Glomerular visceral epithelial cell (primary cell): ENCODE measurements at regions not wholly inside any gene's neighbourhood (a gene's known extent, or its start where the extent isn't known, plus 50 kb on each side); places are given as distances from the start of the nearest gene placed in this dataset.

Experiments used
- DNase-seq: peaks from one replicate; pipeline ENCODE4 v3.0.0-alpha.2; 2016; ENCODE audit errors: extremely low spot score

DNA sequence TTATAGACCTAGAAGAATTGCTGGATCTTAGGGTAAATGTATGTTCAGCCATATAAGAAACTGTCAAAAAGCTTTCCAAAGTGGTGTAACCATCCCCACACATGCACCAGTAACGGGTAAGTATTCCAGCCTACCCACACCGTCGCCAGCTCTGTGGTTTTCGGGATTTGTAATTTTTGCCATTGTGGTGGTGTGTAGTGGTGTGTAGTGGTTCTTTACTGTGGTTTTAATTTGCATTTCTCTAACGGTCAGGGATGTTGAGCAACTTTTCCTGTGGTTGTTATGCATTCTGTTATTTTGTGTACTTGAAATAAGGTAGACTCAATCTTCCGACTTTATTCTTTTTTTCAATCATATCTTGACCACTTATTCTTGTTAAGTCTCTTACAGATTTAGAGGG is 342.4 kb upstream of the AJAP1 start:
- no peak for DNase-seq

DNA sequence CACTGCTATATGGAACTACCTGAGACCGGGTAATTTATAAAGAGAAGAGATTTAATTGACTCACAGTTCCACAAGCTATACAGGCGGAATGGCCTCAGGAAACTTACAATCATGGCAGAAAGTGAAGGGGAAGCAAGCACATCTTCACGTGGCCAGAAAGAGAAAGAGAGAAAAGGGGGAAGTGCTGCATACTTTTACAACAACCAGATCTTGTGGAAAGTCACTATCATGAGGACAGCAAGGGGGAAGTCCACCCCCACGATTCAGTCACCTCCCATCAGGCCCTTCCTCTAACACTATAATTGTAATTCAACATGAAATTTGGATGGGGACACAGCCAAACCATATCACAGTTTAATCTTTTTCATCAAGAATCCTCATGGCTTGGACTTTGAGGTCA is 339.2 kb upstream of the AJAP1 start:
- DNase-seq: no peak

DNA sequence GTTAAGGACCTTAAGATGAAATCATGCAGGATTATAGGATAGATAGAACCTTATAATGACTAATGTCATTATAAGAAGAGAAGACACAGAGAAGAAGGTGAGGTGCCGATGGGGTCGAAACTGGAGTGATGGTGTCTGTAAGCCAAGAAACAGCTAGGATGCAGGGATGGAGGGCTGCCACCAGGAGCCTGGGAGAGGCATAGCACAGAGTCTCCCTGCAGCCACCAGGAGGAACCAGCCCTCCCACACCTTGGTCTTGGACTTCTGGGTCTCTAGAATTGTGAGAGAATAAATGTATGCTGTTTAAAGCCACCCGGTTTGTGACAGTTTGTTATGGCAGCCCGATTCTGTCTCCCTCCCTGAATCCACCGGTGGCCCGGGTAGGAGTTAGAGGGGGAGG is 337.2 kb upstream of the AJAP1 start:
- no peak for DNase-seq

DNA sequence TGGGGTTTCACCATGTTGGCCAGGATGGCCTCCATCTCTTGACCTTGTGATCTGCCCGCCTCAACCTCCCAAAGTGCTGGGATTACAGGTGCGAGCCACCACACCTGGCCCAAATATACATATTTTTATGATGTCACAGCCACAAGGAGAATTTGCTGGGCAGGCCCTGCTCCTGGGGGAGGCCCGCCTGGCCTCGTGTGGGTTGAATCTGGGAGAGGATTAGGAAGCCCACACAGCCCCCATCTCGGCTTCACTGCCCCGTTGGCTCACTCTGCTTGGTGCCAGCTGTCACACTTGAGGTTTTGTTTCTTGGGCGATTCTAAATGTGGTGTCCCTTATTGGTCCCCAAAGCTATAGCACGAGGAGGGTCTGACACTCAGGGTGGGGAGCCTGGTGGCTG is 335.7 kb upstream of the AJAP1 start:
- no peak for DNase-seq

DNA sequence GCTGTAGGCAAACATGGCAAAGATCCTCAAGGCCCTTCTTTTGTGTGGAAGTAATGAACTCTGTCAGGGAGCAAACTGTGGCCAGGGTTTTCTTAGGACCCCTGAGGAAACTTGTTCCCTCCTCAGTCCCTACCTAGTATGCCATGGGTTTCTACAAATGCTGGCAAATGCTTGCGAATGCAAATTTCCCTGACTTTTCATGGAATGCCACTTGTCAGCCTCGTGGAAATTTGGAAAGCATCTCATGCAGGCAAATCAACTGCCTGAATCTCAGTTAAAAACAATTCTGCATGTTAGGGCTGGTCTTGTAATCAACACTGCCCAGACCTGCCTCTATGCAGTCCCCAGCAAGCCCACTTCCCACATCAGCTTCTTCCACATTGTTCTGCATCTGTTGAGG is 334.9 kb upstream of the AJAP1 start:
- no peak for DNase-seq

DNA sequence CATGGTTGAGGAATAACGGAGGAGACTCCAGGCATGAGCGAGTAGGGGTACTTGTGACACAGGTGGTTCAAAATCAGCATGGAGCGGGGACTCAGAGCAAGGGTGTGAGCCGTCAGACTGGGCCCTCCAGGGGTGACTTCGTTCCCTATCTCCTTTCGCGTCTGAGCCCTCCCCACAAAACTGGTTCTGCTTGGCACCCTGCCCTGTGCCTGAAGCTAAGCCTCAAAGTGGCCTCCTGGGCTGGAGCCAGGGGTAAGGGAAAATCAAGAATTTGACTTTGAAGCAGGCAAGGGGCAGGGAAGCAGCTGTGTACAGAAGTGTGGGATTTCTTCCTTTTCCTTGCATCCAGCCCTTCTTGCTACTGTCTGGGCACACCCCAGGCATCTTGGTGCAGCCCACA is 331.5 kb upstream of the AJAP1 start:
- DNase-seq: no peak

DNA sequence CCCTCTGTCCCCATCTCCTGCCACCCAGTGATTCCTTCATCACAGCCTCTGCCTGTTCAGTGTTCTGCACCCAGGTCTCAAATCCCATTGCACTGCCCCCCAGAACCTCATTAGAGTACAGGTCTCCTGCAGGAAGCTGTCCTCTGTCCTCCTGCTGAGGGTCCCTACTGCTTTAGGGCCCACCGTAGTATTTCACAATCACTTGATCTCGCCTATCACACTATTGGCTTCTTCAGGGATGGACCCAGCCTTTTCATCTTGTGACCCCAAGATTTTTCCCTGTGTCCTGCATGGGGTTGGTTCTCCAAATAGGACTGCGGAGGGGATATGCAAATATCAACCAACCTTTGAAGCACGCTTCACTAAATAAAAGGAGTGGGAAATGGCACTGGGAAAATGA is 331.1 kb upstream of the AJAP1 start:
- no peak for DNase-seq

DNA sequence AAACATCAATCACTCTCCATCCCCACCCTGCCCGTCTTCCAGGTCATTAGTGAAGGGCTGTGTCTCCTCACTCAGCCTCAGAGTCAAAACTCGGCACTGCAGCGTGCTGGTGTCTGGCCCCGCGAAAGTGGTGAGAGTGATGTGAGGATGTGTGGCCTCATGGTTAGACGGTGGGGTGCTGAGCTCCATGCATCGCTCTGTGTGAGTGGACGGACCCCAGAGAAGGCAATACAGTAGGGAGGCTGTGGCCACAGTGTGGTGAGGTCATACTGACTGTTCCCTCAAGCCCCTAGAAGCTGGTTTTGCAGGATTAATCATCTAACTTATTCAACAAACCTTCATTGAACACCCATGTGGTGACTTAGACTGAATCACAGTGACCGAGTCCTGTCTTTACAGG is 329.9 kb upstream of the AJAP1 start:
- no peak for DNase-seq

DNA sequence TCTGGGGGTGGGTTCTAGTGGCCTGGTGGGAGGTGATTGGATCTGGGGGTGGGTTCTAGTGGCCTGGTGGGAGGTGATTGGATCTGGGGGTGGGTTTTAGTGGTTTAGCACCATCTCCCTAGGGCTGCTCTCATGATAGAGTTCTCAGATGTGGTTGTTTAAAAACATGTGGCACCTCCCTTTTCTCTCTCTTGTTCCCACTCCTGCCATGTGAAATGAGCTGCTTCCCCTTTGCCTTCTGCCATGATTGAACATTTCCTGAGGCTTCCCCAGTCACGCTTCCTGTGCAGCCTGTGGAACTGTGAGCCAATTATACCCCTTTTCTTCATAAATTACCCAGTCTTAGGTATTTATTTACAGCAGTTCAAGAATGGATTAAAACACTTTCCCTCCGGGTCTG is 327.3 kb upstream of the AJAP1 start:
- no peak for DNase-seq

DNA sequence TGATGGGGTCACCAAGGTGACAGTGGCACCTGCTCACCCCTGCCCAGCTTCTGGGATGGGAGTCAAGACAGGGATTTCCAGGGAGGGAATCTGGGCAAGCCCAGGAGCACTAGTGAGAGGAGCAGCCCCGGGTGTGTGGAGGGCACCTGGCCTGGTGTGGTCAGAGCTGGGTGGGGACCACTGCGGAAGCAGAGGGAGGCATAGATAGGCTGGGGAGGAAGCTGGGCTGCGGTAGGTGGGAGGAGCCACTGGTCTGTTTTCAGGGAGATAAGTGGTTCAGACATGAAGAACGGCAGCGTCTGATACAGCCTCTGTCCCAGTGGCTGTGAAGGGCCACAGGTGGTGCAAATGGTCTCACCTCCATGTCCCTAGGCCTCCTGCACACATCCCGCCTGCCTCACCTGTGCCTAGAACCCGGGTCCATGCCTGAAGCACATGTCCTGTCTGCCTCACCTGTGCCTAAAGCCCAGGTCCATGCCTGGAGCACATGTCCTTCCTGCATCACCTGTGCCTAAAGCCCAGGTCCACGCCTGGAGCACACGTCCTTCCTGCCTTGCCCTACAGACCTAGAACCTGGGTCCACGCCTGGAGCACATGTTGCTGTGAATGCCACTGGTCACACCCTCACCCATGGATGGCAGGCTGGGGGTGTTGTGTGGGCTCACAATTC is 325.9 kb upstream of the AJAP1 start:
- no peak for DNase-seq

DNA sequence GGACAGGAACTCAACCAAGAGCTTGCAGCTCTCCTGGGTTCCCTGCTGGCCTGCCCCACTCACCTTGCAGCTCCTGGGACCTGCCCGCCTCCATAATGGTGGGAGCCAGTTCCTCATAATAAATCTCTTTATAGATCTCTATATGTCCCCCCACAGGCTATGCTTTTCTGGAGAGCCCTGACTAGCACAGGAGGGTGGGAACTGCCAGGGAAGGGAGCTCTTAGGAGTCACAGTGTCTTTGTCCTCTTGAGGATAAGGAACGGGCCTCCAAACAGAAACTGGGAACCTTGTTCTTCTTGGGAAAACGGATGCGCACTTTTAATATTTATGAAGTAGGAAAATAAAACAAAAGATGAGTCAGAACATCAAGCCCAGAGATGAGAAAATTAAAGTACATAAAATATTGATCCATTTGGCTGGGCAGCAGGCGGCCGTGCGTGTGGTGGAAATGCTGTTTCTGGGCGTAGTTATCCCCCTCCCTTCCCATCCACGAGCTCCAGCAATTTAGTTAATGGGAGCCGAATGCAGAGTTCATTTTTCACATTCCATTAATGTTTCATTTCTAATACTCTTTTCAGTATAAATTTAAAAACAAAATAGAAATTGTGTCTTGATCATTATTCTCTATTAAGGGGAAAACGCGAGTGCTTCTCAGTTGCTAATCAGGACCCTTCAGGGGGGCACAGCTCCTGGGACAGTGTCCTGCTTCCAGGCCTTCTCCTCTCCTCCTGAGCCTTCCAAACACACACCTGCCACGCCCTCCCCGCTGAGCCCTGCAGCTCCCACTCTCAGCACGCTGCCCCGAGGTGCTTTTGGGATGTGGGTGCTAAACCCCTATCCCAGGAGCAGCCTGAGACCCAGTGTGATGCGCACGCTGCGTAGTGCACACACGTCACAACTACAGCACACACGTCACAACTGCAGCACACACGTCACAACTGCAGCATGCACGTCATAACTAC is 323.3 kb upstream of the AJAP1 start:
- no peak for DNase-seq

DNA sequence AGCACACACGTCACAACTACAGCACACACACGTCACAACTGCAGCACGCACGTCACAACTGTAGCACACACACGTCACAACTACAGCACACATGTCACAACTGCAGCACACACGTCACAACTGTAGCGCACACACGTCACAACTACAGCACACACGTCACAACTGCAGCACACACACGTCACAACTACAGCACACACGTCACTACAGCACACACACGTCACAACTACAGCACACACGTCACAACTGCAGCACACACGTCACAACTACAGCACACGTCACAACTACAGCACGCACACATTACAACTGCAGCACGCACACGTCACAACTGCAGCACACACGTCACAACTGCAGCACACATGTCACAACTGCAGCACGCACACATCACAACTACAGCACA is 322.6 kb upstream of the AJAP1 start:
- no peak for DNase-seq

DNA sequence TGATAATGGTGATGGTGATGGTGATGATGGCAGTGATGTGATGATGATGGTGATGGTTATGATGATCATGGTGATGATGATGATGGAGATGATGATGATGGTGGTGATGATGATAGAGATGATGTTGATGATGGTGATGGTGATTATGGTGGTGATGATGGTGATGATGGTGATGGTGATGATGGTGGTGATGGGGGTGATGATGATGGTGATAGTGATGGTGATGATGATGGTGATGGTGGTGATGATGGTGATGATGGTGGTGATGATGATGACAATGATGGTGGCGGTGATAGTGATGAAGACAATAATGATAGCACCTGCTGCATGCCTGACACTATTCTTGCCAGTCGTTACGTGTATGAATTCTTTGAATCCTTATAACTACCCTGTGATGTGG is 317.9 kb upstream of the AJAP1 start:
- no peak for DNase-seq

DNA sequence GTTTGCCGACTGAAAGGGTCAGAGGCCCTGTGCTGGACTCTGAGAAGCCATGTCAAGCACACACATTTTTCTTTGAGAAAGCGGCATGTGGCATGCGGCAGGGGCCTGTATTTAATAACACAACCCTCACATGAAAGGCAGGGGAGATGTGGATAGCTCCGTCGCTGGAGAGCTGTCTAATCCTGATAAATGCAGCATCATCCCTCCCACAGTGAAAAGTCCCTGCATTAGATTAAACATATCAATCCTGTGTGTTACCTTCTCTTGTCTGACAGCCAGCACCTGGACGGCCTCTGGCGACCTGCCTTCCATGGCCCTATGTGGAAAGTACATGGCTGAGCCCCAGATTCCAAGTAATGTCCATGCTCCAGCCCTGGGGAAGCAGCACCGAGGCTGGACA is 313.0 kb upstream of the AJAP1 start:
- no peak for DNase-seq

DNA sequence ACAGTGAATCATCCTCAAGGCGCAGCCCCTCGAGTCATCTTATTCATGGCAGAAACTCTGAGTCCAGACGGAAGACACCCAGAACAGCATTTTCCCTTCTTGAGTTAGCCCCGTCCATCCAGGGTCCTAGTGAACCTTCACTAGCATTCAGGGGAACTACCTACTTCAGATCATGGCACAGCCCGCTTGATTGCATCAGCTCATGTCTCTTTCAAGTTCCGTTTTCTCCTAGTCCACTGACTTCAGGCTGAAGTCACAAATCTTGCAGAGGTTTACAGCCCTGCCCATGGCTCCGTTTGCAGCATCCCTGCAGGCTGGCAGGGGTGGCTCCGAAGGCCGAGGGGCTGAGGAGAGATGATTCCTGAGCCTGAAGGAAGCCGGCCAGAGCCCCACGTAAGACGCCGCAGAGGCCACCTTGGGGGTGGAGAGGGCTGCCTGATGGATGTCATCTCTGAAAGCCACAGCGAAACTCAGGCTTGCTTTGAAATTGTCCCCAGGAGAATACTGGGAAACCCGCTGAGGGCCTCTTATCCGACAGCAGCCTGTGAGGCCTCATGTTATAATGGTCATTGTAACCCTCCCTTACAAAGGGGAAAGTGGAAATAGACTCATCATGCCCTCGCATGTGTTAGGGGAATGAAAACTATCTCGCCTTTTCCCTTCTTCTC is 310.2 kb upstream of the AJAP1 start:
- DNase-seq: no peak

DNA sequence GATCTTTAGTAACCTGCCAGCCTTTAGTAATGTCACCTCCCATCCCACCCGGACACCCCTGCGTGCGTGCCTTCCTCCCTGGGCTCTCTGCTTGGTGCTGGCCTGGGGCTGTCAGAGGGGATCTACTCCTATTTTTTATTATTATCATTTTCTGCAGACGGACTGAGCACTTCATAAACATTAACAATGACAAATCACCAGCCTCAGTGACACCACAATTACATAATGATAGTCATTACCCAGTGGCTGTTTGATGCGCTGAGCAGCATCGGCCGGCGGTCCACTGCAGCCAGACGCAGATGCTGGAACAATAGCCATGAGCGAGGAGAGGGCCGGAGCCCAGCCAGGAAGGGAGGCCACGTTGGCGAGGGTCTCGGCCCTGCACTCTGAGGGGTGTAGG is 309.3 kb upstream of the AJAP1 start:
- DNase-seq: no peak

DNA sequence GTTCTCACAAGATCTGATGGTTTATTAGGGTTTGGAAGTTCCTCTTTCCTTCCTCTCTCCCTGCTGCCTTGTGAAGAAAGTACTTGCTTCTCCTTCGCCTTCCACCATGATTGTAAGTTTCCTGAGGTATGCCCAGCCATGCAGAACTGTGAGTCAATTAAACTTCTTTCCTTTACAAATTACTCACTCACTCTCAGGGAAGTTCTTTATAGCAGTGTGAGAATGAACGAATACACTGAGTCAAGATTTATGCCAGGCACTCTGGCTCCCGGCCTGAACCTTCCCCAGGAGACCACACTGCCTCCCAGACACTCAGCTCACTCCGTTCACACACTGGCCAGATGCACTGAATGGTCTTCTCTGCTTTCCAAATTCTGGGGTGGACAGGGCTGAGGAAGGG is 308.3 kb upstream of the AJAP1 start:
- no peak for DNase-seq

DNA sequence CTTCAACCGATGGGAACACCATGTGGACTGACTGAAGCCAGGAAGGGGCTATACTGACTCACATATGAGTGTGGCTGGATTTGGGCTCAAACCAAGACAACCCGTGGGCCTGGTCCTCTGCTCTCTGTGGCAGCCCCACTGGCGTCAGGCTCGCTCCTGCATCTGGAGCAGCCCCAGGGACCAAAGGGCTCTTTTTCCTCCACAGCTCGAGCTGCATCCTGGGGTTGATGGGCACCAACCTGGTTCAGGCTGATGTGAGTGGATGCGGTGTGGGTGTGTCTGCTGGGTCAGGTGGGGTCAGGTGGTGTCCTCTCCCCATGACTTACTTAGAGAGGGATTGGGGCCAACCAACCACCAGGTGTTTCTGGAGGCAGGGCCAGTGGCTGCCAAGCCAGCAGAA is 303.0 kb upstream of the AJAP1 start:
- no peak for DNase-seq

DNA sequence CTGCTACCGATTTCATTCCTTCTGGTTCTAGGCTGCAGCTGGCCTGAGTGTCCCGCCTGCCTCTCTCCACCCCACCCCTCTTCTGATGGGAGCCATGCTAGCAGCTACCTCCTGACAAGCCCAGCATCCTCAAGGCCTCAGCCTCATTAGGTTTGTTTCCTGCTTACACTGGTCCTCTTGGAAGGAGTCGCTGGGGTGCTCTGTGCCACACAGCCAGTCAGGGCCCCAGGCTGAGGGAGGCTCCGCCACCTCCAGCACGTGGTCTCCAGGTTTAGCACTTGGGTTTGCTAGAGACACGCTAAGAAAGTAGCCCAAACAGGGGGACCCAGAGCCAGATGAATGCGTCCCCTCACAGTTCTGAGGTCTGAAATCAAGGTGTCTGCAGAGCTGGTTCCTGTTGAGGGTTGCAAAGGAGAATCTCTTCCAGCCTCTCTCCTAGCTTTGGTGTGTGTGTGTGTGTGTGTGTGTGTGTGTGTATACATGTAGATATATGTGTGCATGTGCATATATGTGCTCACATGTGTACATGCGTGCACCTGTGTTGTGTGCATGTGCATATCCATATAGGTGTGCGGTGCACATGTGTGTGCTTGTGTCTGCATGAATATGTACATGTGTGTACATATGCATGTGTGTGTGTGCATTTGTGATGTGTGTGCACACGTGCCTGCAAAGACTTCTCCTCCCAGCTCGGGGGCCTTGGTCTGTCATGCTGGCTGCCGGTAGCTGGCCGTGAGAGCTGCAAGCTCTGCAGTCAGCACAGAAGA is 301.1 kb upstream of the AJAP1 start:
- DNase-seq: no peak

DNA sequence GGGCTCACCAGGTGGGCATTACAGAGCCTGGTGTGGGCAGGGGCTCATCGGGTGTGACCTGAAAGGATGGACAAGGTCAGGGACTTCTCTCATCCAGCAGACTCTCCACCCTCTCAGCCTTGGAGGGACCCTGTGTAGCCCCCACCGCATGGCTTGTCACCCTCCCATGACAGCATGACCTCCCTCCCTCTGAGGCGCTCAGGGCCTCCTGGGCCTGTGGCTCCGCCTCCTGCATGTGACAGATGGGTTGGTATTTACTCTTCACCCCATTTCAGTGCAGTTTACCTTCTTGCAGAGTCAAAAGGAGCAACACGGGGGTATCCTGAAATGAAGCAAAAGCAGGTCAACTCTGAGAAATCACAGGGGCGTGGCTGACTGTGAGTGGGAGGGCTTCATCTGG is 298.6 kb upstream of the AJAP1 start:
- no peak for DNase-seq

DNA sequence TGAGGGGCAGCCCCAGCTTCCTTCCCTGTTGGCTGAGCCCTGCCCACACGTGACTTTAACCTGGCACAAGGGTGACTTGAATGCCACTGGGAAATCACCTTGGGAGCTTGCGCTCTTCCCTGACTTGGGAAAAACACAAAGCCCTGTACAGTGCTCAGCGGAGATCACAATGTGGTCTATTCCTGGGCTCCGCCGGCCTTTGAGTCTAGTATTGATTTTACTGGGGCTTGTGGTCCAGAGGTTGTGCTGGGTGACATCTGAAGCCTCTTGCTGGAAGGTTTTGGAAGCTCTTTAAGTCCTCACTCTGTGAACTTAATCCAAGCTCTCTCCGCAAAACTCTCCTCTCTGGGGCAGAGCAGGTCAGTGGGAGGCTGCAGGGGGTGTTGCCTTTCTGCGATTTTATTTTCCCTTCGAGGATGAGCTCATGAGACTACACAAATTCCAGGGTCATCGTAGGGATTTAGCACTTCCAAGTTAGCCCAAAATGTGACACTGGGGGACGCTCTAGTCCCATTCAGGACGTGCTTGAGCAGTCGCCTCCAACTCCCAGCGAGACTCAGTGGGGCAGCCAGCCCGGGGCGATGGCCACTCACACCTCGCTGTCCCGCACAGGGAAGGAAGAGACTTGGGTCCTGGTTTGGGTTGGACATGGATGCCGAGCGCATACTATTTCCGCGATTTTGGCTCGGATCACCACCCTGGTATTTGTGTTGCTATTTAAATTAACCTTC is 291.9 kb upstream of the AJAP1 start:
- DNase-seq: no peak
